Mononuclear cell (primary cell): ENCODE measurements at regions not wholly inside any gene's neighbourhood (a gene's known extent, or its start where the extent isn't known, plus 50 kb on each side); places are given as distances from the start of the nearest gene placed in this dataset.
"Not testable (repeated sequence)": the region's sequence is repeated elsewhere in the genome, so short reads cannot be mapped to it uniquely, and the experiment has no call there.

Experiments
- H3K27me3 ChIP-seq: 2 replicates; pipeline ENCODE4 v1.6.0; 2011; ENCODE audit warnings: low read length, control low read depth; ENCODE audit not compliant: insufficient read depth
- H3K4me1 ChIP-seq: 2 replicates; pipeline ENCODE4 v1.5.1; 2011; ENCODE audit warnings: mild to moderate bottlenecking, low read length, control low read depth; ENCODE audit not compliant: insufficient read depth
- H3K4me3 ChIP-seq: 2 replicates; pipeline ENCODE4 v1.5.1; 2011; ENCODE audit warnings: mild to moderate bottlenecking, low read length, moderate library complexity
- H3K9me3 ChIP-seq: 2 replicates; pipeline ENCODE4 v1.5.1; 2011; ENCODE audit warnings: low read depth, mild to moderate bottlenecking, control low read depth, low read length

GRCh38 chr5:40111036-40111435 lies 568.7 kb upstream of the PTGER4 start:
- not testable (repeated sequence) for H3K4me3 ChIP-seq, H3K4me1 ChIP-seq, H3K27me3 ChIP-seq, H3K9me3 ChIP-seq

- H3K4me3 ChIP-seq, H3K27me3 ChIP-seq, H3K9me3 ChIP-seq, H3K4me1 ChIP-seq: not testable (repeated sequence)
Observed at GRCh38 chr5:40108764-40109390, 570.8 kb upstream of the PTGER4 start.

GRCh38 chr5:40107786-40108185 lies 571.9 kb upstream of the PTGER4 start:
- H3K9me3 ChIP-seq, H3K4me1 ChIP-seq, H3K27me3 ChIP-seq, H3K4me3 ChIP-seq: not testable (repeated sequence)

- Histone ChIP-seq H3K9me3 (no peaks in the 10 kb centered on the region), H3K27me3 (no peaks in the 10 kb centered on the region), H3K4me1 (no peaks in the 10 kb centered on the region), H3K4me3 (no peak overlapping the region)
Observed at GRCh38 chr5:40106847-40107246, 572.9 kb upstream of the PTGER4 start.

- Histone ChIP-seq H3K9me3 (no peaks in the 10 kb centered on the region), H3K4me1 (no peaks in the 10 kb centered on the region)
Observed at GRCh38 chr5:40098313-40098712, 581.4 kb upstream of the PTGER4 start.

GRCh38 chr5:40093550-40093949 lies 586.2 kb upstream of the PTGER4 start:
- Histone ChIP-seq H3K4me3 (no peak overlapping the region), H3K4me1 (no peaks in the 10 kb centered on the region), H3K27me3 (no peaks in the 10 kb centered on the region), H3K9me3 (peaks cover 22% of the 10 kb centered on the region)

More at GRCh38 chr5:40098313-40098712, 581.4 kb upstream of the PTGER4 start:
- H3K4me3 ChIP-seq, result no peak overlapping the region
- H3K27me3 ChIP-seq, result no peaks in the 10 kb centered on the region

- H3K9me3 ChIP-seq, result peaks cover 22% of the 10 kb centered on the region
- no peaks in the 10 kb centered on the region for H3K4me1 ChIP-seq
- no peaks in the 10 kb centered on the region for H3K27me3 ChIP-seq
- H3K4me3 ChIP-seq, result no peak overlapping the region
Observed at GRCh38 chr5:40089269-40089668, 590.4 kb upstream of the PTGER4 start.

GRCh38 chr5:40084614-40085013 lies 595.1 kb upstream of the PTGER4 start:
- Histone ChIP-seq H3K9me3 (peaks cover 6% of the 10 kb centered on the region), H3K27me3 (no peaks in the 10 kb centered on the region), H3K4me3 (no peak overlapping the region), H3K4me1 (no peaks in the 10 kb centered on the region)

GRCh38 chr5:40082313-40082712 lies 597.4 kb upstream of the PTGER4 start:
- no peaks in the 10 kb centered on the region for H3K27me3 ChIP-seq
- H3K4me3 ChIP-seq, result no peak overlapping the region
- H3K9me3 ChIP-seq, result no peaks in the 10 kb centered on the region
- H3K4me1 ChIP-seq, result no peaks in the 10 kb centered on the region

GRCh38 chr5:40080191-40080590 lies 599.5 kb upstream of the PTGER4 start:
- Histone ChIP-seq H3K9me3 (no peaks in the 10 kb centered on the region), H3K4me3 (no peak overlapping the region), H3K4me1 (no peaks in the 10 kb centered on the region), H3K27me3 (no peaks in the 10 kb centered on the region)

- no peak overlapping the region for H3K4me3 ChIP-seq
- no peaks in the 10 kb centered on the region for H3K4me1 ChIP-seq
- H3K27me3 ChIP-seq, result no peaks in the 10 kb centered on the region
- no peaks in the 10 kb centered on the region for H3K9me3 ChIP-seq
Observed at GRCh38 chr5:40078898-40079575, 600.7 kb upstream of the PTGER4 start.

- Histone ChIP-seq H3K4me1 (no peaks in the 10 kb centered on the region), H3K9me3 (no peaks in the 10 kb centered on the region), H3K27me3 (no peaks in the 10 kb centered on the region), H3K4me3 (no peak overlapping the region)
Observed at GRCh38 chr5:40074826-40075225, 604.9 kb upstream of the PTGER4 start.

GRCh38 chr5:40073927-40074326 lies 605.8 kb upstream of the PTGER4 start:
- Histone ChIP-seq H3K4me1 (no peaks in the 10 kb centered on the region), H3K9me3 (no peaks in the 10 kb centered on the region), H3K4me3 (no peak overlapping the region), H3K27me3 (no peaks in the 10 kb centered on the region)

GRCh38 chr5:40071870-40072269 lies 607.8 kb upstream of the PTGER4 start:
- no peaks in the 10 kb centered on the region for H3K27me3 ChIP-seq
- H3K9me3 ChIP-seq, result no peaks in the 10 kb centered on the region
- no peak overlapping the region for H3K4me3 ChIP-seq
- no peaks in the 10 kb centered on the region for H3K4me1 ChIP-seq

GRCh38 chr5:40066616-40067015 lies 613.1 kb upstream of the PTGER4 start:
- Histone ChIP-seq H3K4me1 (no peaks in the 10 kb centered on the region), H3K9me3 (no peaks in the 10 kb centered on the region), H3K27me3 (no peaks in the 10 kb centered on the region), H3K4me3 (no peak overlapping the region)

- Histone ChIP-seq H3K9me3 (no peaks in the 10 kb centered on the region), H3K27me3 (no peaks in the 10 kb centered on the region), H3K4me1 (no peaks in the 10 kb centered on the region), H3K4me3 (no peak overlapping the region)
Observed at GRCh38 chr5:40052808-40053207, 626.9 kb upstream of the PTGER4 start.
